ENCODE measurements at regions not wholly inside any gene's neighbourhood (a gene's known extent, or its start where the extent isn't known, plus 50 kb on each side); places are given as distances from the start of the nearest gene placed in this dataset.

- DNase-seq (ENCODE audit: low read depth), result peak; percentile 10
- no peak for TF ChIP-seq CTCF (IDR thresholded peaks at IDR 0.05; ENCODE audit: low read length, missing control alignments)
- peak overlapping the region; percentile 44 for H3K4me3 ChIP-seq (replicated peaks; ENCODE audit: low read depth, low read length)
These were observed 453.8 kb upstream of the ZNF608 start for GRCh38 chr5:125199968-125200865.

GRCh38 chr5:125200866-125201373, 454.5 kb upstream of the ZNF608 start:
- H3K4me3 ChIP-seq (replicated peaks; ENCODE audit: low read depth, low read length), result peak overlapping the region; percentile 44
- TF ChIP-seq CTCF (IDR thresholded peaks at IDR 0.05; ENCODE audit: low read length, missing control alignments), result no peak
- DNase-seq (ENCODE audit: low read depth), result no peak

GRCh38 chr5:125201446-125202052, 455.1 kb upstream of the ZNF608 start:
- no peak for DNase-seq (ENCODE audit: low read depth)
- TF ChIP-seq CTCF (IDR thresholded peaks at IDR 0.05; ENCODE audit: low read length, missing control alignments), result no peak
- no peak overlapping the region for H3K4me3 ChIP-seq (replicated peaks; ENCODE audit: low read depth, low read length)

- no peak for TF ChIP-seq CTCF (IDR thresholded peaks at IDR 0.05; ENCODE audit: low read length, missing control alignments)
- DNase-seq (ENCODE audit: low read depth), result no peak
- no peak overlapping the region for H3K4me3 ChIP-seq (replicated peaks; ENCODE audit: low read depth, low read length)
These were observed 455.9 kb upstream of the ZNF608 start for GRCh38 chr5:125202353-125202752.

- H3K4me3 ChIP-seq (replicated peaks; ENCODE audit: low read depth, low read length), result no peak overlapping the region
- no peak for TF ChIP-seq CTCF (IDR thresholded peaks at IDR 0.05; ENCODE audit: low read length, missing control alignments)
- no peak for DNase-seq (ENCODE audit: low read depth)
These were observed 456.5 kb upstream of the ZNF608 start for GRCh38 chr5:125202871-125203438.

GRCh38 chr5:125203912-125204311, 457.5 kb upstream of the ZNF608 start:
- no peak overlapping the region for H3K4me3 ChIP-seq (replicated peaks; ENCODE audit: low read depth, low read length)
- no peak for TF ChIP-seq CTCF (IDR thresholded peaks at IDR 0.05; ENCODE audit: low read length, missing control alignments)
- no peak for DNase-seq (ENCODE audit: low read depth)
